Thyroid gland (tissue), 4 donors: ENCODE measurements at regions not wholly inside any gene's neighbourhood (a gene's known extent, or its start where the extent isn't known, plus 50 kb on each side); places are given as distances from the start of the nearest gene placed in this dataset.

Experiments
- CTCF ChIP-seq, 6 experiments: fragments of 200-600 bp in 3 of 6; fragments of 450-650 bp in 3 of 6; sonication (generic) in 3 of 6; IDR thresholded peaks; one replicate each; pipeline ENCODE4 v1.5.1; 2016 to 2019; ENCODE audit warnings: antibody characterized with exemption in 6 of 6, mild to moderate bottlenecking in 2 of 6, inconsistent platforms in 1 of 6, moderate library complexity in 1 of 6
- POLR2A ChIP-seq, 2 donors: fragments of 450-650 bp; IDR thresholded peaks; one replicate each; pipeline ENCODE4 v1.6.1; 2017; ENCODE audit warnings: antibody characterized with exemption in 2 of 2, mild to moderate bottlenecking in 2 of 2, moderate library complexity in 1 of 2

DNA sequence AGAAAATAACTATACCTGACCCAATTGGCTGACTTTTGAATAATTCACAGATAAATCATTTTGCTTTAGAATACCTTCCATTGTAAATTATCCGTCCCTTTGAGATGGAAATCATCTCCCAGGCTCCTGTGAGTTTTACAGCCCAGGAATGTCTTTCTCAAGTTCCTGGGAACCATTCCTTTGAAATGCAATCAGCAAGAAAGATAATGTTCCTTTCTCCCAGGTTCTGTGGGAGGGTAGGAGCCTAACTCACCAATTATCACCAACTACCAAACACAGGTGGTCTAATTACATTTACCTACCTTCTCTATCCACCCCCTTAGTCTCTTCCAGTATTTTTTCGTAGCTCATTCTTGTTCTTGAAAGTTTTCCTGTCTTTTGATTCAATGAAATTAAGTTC, 1016.0 kb downstream of the SOCS6 start:
- no peak for TF ChIP-seq CTCF (IDR thresholded peaks at IDR 0.05)
- TF ChIP-seq POLR2A (IDR thresholded peaks at IDR 0.05) = no peak
